ENCODE measurements at regions not wholly inside any gene's neighbourhood (a gene's known extent, or its start where the extent isn't known, plus 50 kb on each side); places are given as distances from the start of the nearest gene placed in this dataset.
"Not testable (repeated sequence)": the region's sequence is repeated elsewhere in the genome, so short reads cannot be mapped to it uniquely, and the experiment has no call there.

GRCh38 chr5:18399461-18400327 lies 765.4 kb downstream of the TAF11L14 start:
- H3K4me3 ChIP-seq (ENCODE audit: low read depth in 1 of 2, low read length in 2 of 2); H3K27ac ChIP-seq (ENCODE audit: low read depth, low read length); H3K4me1 ChIP-seq (ENCODE audit: insufficient read depth, low read length); H3K36me3 ChIP-seq (ENCODE audit: insufficient read depth, low read length); H3K9ac ChIP-seq (ENCODE audit: low read length); H3K27me3 ChIP-seq (ENCODE audit: control insufficient read depth in 1 of 2, insufficient read depth in 2 of 2, low read length in 2 of 2); H3K9me3 ChIP-seq (ENCODE audit: low read length): not testable (repeated sequence)

- no peaks in the 10 kb centered on the region for H3K36me3 ChIP-seq (ENCODE audit: insufficient read depth, low read length)
- H3K4me3 ChIP-seq (ENCODE audit: low read depth in 1 of 2, low read length in 2 of 2) = no peak overlapping the region
- H3K9ac ChIP-seq (ENCODE audit: low read length) = no peak overlapping the region
- H3K27ac ChIP-seq (ENCODE audit: low read depth, low read length) = no peak overlapping the region
- H3K4me1 ChIP-seq (ENCODE audit: insufficient read depth, low read length) = no peaks in the 10 kb centered on the region
- H3K27me3 ChIP-seq (ENCODE audit: control insufficient read depth in 1 of 2, insufficient read depth in 2 of 2, low read length in 2 of 2) = no peaks in the 10 kb centered on the region
- no peaks in the 10 kb centered on the region for H3K9me3 ChIP-seq (ENCODE audit: low read length)
Measured at GRCh38 chr5:18403141-18403540, 768.9 kb downstream of the TAF11L14 start.

- H3K9ac ChIP-seq (ENCODE audit: low read length) = no peak overlapping the region
- H3K9me3 ChIP-seq (ENCODE audit: low read length) = no peaks in the 10 kb centered on the region
- H3K4me3 ChIP-seq (ENCODE audit: low read depth in 1 of 2, low read length in 2 of 2) = no peak overlapping the region
- no peak overlapping the region for H3K27ac ChIP-seq (ENCODE audit: low read depth, low read length)
- H3K36me3 ChIP-seq (ENCODE audit: insufficient read depth, low read length) = no peaks in the 10 kb centered on the region
- H3K27me3 ChIP-seq (ENCODE audit: control insufficient read depth in 1 of 2, insufficient read depth in 2 of 2, low read length in 2 of 2) = no peaks in the 10 kb centered on the region
- no peaks in the 10 kb centered on the region for H3K4me1 ChIP-seq (ENCODE audit: insufficient read depth, low read length)
Measured at GRCh38 chr5:18403941-18404438, 769.7 kb downstream of the TAF11L14 start.

GRCh38 chr5:18420711-18421110 lies 786.5 kb downstream of the TAF11L14 start:
- H3K27me3 ChIP-seq (ENCODE audit: control insufficient read depth in 1 of 2, insufficient read depth in 2 of 2, low read length in 2 of 2) = no peaks in the 10 kb centered on the region
- H3K4me3 ChIP-seq (ENCODE audit: low read depth in 1 of 2, low read length in 2 of 2) = no peak overlapping the region
- H3K27ac ChIP-seq (ENCODE audit: low read depth, low read length) = no peak overlapping the region

GRCh38 chr5:18433336-18433735 lies 799.1 kb downstream of the TAF11L14 start:
- no peaks in the 10 kb centered on the region for H3K4me1 ChIP-seq (ENCODE audit: insufficient read depth, low read length)
- H3K9me3 ChIP-seq (ENCODE audit: low read length) = no peaks in the 10 kb centered on the region
- H3K27me3 ChIP-seq (ENCODE audit: control insufficient read depth in 1 of 2, insufficient read depth in 2 of 2, low read length in 2 of 2) = no peaks in the 10 kb centered on the region
- H3K27ac ChIP-seq (ENCODE audit: low read depth, low read length) = no peak overlapping the region
- no peak overlapping the region for H3K4me3 ChIP-seq (ENCODE audit: low read depth in 1 of 2, low read length in 2 of 2)
- no peak overlapping the region for H3K9ac ChIP-seq (ENCODE audit: low read length)
- H3K36me3 ChIP-seq (ENCODE audit: insufficient read depth, low read length) = no peaks in the 10 kb centered on the region

More at GRCh38 chr5:18420711-18421110, 786.5 kb downstream of the TAF11L14 start:
- no peaks in the 10 kb centered on the region for H3K36me3 ChIP-seq (ENCODE audit: insufficient read depth, low read length)
- H3K9me3 ChIP-seq (ENCODE audit: low read length) = no peaks in the 10 kb centered on the region
- H3K4me1 ChIP-seq (ENCODE audit: insufficient read depth, low read length) = no peaks in the 10 kb centered on the region
- no peak overlapping the region for H3K9ac ChIP-seq (ENCODE audit: low read length)

GRCh38 chr5:18438126-18438525 lies 803.9 kb downstream of the TAF11L14 start:
- Histone ChIP-seq H3K9me3 (ENCODE audit: low read length) (no peaks in the 10 kb centered on the region), H3K27ac (ENCODE audit: low read depth, low read length) (no peak overlapping the region), H3K36me3 (ENCODE audit: insufficient read depth, low read length) (no peaks in the 10 kb centered on the region), H3K27me3 (ENCODE audit: control insufficient read depth in 1 of 2, insufficient read depth in 2 of 2, low read length in 2 of 2) (no peaks in the 10 kb centered on the region), H3K9ac (ENCODE audit: low read length) (no peak overlapping the region), H3K4me1 (ENCODE audit: insufficient read depth, low read length) (no peaks in the 10 kb centered on the region), H3K4me3 (ENCODE audit: low read depth in 1 of 2, low read length in 2 of 2) (no peak overlapping the region)

GRCh38 chr5:18455521-18455920 lies 821.3 kb downstream of the TAF11L14 start:
- H3K4me3 ChIP-seq (ENCODE audit: low read depth in 1 of 2, low read length in 2 of 2) = no peak overlapping the region
- no peak overlapping the region for H3K27ac ChIP-seq (ENCODE audit: low read depth, low read length)
- H3K36me3 ChIP-seq (ENCODE audit: insufficient read depth, low read length) = no peaks in the 10 kb centered on the region
- H3K27me3 ChIP-seq (ENCODE audit: control insufficient read depth in 1 of 2, insufficient read depth in 2 of 2, low read length in 2 of 2) = no peaks in the 10 kb centered on the region
- H3K4me1 ChIP-seq (ENCODE audit: insufficient read depth, low read length) = no peaks in the 10 kb centered on the region
- H3K9me3 ChIP-seq (ENCODE audit: low read length) = no peaks in the 10 kb centered on the region
- H3K9ac ChIP-seq (ENCODE audit: low read length) = no peak overlapping the region

- Histone ChIP-seq H3K9me3 (ENCODE audit: low read length) (no peaks in the 10 kb centered on the region), H3K27me3 (ENCODE audit: control insufficient read depth in 1 of 2, insufficient read depth in 2 of 2, low read length in 2 of 2) (no peaks in the 10 kb centered on the region), H3K27ac (ENCODE audit: low read depth, low read length) (no peak overlapping the region), H3K4me1 (ENCODE audit: insufficient read depth, low read length) (no peaks in the 10 kb centered on the region), H3K36me3 (ENCODE audit: insufficient read depth, low read length) (no peaks in the 10 kb centered on the region), H3K4me3 (ENCODE audit: low read depth in 1 of 2, low read length in 2 of 2) (no peak overlapping the region), H3K9ac (ENCODE audit: low read length) (no peak overlapping the region)
Measured at GRCh38 chr5:18457255-18457654, 823.0 kb downstream of the TAF11L14 start.

GRCh38 chr5:18461766-18462165 lies 827.5 kb downstream of the TAF11L14 start:
- H3K27me3 ChIP-seq (ENCODE audit: control insufficient read depth in 1 of 2, insufficient read depth in 2 of 2, low read length in 2 of 2) = no peaks in the 10 kb centered on the region
- H3K36me3 ChIP-seq (ENCODE audit: insufficient read depth, low read length) = no peaks in the 10 kb centered on the region
- H3K27ac ChIP-seq (ENCODE audit: low read depth, low read length) = no peak overlapping the region
- no peaks in the 10 kb centered on the region for H3K9me3 ChIP-seq (ENCODE audit: low read length)
- H3K9ac ChIP-seq (ENCODE audit: low read length) = no peak overlapping the region
- no peaks in the 10 kb centered on the region for H3K4me1 ChIP-seq (ENCODE audit: insufficient read depth, low read length)
- H3K4me3 ChIP-seq (ENCODE audit: low read depth in 1 of 2, low read length in 2 of 2) = no peak overlapping the region

- H3K4me1 ChIP-seq (ENCODE audit: insufficient read depth, low read length) = no peaks in the 10 kb centered on the region
- H3K9me3 ChIP-seq (ENCODE audit: low read length) = no peaks in the 10 kb centered on the region
- H3K36me3 ChIP-seq (ENCODE audit: insufficient read depth, low read length) = no peaks in the 10 kb centered on the region
- H3K27me3 ChIP-seq (ENCODE audit: control insufficient read depth in 1 of 2, insufficient read depth in 2 of 2, low read length in 2 of 2) = no peaks in the 10 kb centered on the region
- H3K27ac ChIP-seq (ENCODE audit: low read depth, low read length) = no peak overlapping the region
- H3K4me3 ChIP-seq (ENCODE audit: low read depth in 1 of 2, low read length in 2 of 2) = no peak overlapping the region
- no peak overlapping the region for H3K9ac ChIP-seq (ENCODE audit: low read length)
Measured at GRCh38 chr5:18465833-18466681, 831.8 kb downstream of the TAF11L14 start.

GRCh38 chr5:18466731-18467130 lies 832.5 kb downstream of the TAF11L14 start:
- Histone ChIP-seq H3K4me1 (ENCODE audit: insufficient read depth, low read length) (no peaks in the 10 kb centered on the region), H3K4me3 (ENCODE audit: low read depth in 1 of 2, low read length in 2 of 2) (no peak overlapping the region), H3K27ac (ENCODE audit: low read depth, low read length) (no peak overlapping the region), H3K9ac (ENCODE audit: low read length) (no peak overlapping the region), H3K9me3 (ENCODE audit: low read length) (no peaks in the 10 kb centered on the region), H3K27me3 (ENCODE audit: control insufficient read depth in 1 of 2, insufficient read depth in 2 of 2, low read length in 2 of 2) (no peaks in the 10 kb centered on the region), H3K36me3 (ENCODE audit: insufficient read depth, low read length) (no peaks in the 10 kb centered on the region)

All from muscle layer of colon (tissue), 2 donors.